Fibroblast of lung (primary cell): ENCODE measurements at regions not wholly inside any gene's neighbourhood (a gene's known extent, or its start where the extent isn't known, plus 50 kb on each side); places are given as distances from the start of the nearest gene placed in this dataset.
A peak's percentile ranks its signal among the peaks of the same experiment; 100 is the strongest.

Source experiments
- DNase-seq, 2 donors: peaks; one replicate each; pipeline versions ENCODE4 v3.0.0 to v3.0.0-alpha.2; 2010; ENCODE audit warnings: low read depth in 2 of 2
- H2AFZ ChIP-seq: 2 replicates; pipeline ENCODE4 v1.5.1; 2012; ENCODE audit warnings: low read length, control low read depth, inconsistent platforms
- H3K27ac ChIP-seq: 2 replicates; pipeline ENCODE4 v1.5.1; 2011; ENCODE audit warnings: low read length, control low read depth; ENCODE audit not compliant: insufficient read depth
- H3K27me3 ChIP-seq: 2 replicates; pipeline ENCODE4 v1.5.1; 2011; ENCODE audit warnings: mild to moderate bottlenecking, low read length; ENCODE audit not compliant: control insufficient read depth, insufficient read depth
- H3K36me3 ChIP-seq: 2 replicates; pipeline ENCODE4 v1.5.1; 2011; ENCODE audit warnings: low read length; ENCODE audit not compliant: control insufficient read depth, insufficient read depth
- H3K4me1 ChIP-seq: 2 replicates; pipeline ENCODE4 v1.5.1; 2011; ENCODE audit warnings: low read length; ENCODE audit not compliant: control insufficient read depth, insufficient read depth; ENCODE audit errors: extremely low read depth
- H3K4me2 ChIP-seq: 2 replicates; pipeline ENCODE4 v1.5.1; 2011; ENCODE audit warnings: low read length, control low read depth; ENCODE audit not compliant: insufficient read depth; ENCODE audit errors: extremely low read depth
- H3K4me3 ChIP-seq, 4 experiments: fragments of 200-600 bp in 1 of 4; sonication (generic) in 1 of 4; replicated peaks in 1 of 4; 2 replicates each; pipeline ENCODE4 v1.5.1; 2011 to 2016; ENCODE audit warnings: low read length in 4 of 4, low read depth in 3 of 4, mild to moderate bottlenecking in 3 of 4, control low read depth in 2 of 4, inconsistent platforms in 1 of 4, mixed read lengths in 1 of 4; ENCODE audit not compliant: insufficient read depth in 1 of 4; ENCODE audit errors: control extremely low read depth in 1 of 4
- H3K79me2 ChIP-seq: 2 replicates; pipeline ENCODE4 v1.5.1; 2012; ENCODE audit warnings: mild to moderate bottlenecking, low read length, inconsistent platforms; ENCODE audit not compliant: control insufficient read depth, insufficient read depth
- H3K9ac ChIP-seq: 2 replicates; pipeline ENCODE4 v1.5.1; 2011; ENCODE audit warnings: mild to moderate bottlenecking, low read length, control low read depth; ENCODE audit not compliant: insufficient read depth
- H3K9me3 ChIP-seq: 2 replicates; pipeline ENCODE4 v1.5.1; 2012; ENCODE audit warnings: low read depth, low read length; ENCODE audit not compliant: control insufficient read depth, insufficient read depth
- H4K20me1 ChIP-seq: 2 replicates; pipeline ENCODE4 v1.5.1; 2011; ENCODE audit warnings: low read length; ENCODE audit not compliant: control insufficient read depth, insufficient read depth; ENCODE audit errors: extremely low read depth
- CTCF ChIP-seq, 2 donors: IDR thresholded peaks in 1 of 2; conservative IDR thresholded peaks in 1 of 2; 1 replicate in 1 of 2; 2 replicates in 1 of 2; pipeline ENCODE4 v1.5.1; 2011 to 2012; ENCODE audit warnings: low read length in 2 of 2, control low read depth in 1 of 2, inconsistent platforms in 1 of 2, low read depth in 1 of 2, mild to moderate bottlenecking in 1 of 2
- EZH2 ChIP-seq: IDR thresholded peaks from 2 replicates; pipeline ENCODE4 v1.5.1; 2012; ENCODE audit warnings: low read length, control low read depth, mild to moderate bottlenecking; ENCODE audit errors: missing control alignments

DNA sequence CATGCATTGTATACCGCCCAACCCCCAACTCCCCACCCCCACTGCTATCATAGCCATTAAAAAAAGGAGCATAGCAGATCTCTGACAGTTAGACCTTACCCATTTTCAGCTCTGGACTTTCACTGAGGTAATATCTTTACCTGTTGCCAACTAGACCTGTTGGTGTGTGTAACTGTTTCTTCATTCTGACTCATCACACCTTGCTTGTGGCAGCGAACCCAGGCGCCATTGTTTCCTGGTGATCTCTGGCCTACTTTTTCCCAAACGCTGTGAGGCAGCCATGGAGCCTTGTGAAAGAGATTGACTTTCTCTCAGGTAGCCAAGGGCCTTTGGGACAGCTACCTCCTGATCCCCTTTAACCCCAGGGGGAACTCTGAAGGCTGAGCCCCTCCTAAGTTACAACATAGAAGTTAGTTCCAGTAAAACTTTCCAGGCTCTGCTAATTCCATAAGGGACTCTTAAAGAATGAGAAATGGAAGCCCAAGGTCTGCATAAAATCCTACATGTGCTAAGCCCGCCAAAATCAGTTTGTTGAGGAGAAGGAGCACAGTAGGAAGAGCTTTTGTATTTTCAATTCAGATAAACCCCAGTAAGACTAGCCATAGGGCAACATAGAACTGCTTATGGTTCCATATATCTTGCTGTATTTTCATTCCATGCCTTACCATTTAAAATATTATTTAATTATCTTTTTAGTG lies 196.1 kb upstream of the CAMK1G start:
- no peaks in the 10 kb centered on the region for H3K27me3 ChIP-seq
- no peaks in the 10 kb centered on the region for H4K20me1 ChIP-seq
- DNase-seq: no peak
- no peak overlapping the region for H3K4me2 ChIP-seq
- TF ChIP-seq EZH2: no peak
- no peak for TF ChIP-seq CTCF (conservative IDR thresholded peaks at IDR 0.05 in 1 of 2, IDR thresholded peaks at IDR 0.05 in 1 of 2; ENCODE audit: low read depth in 1 of 2, low read length in 2 of 2)
- H2AFZ ChIP-seq: no peak overlapping the region
- H3K9me3 ChIP-seq: no peaks in the 10 kb centered on the region
- H3K4me3 ChIP-seq: no peak overlapping the region
- H3K9ac ChIP-seq: no peak overlapping the region
- no peaks in the 10 kb centered on the region for H3K36me3 ChIP-seq
- H3K27ac ChIP-seq: no peak overlapping the region
- H3K79me2 ChIP-seq: no peaks in the 10 kb centered on the region
- H3K4me1 ChIP-seq: peaks cover 17% of the 10 kb centered on the region

DNA sequence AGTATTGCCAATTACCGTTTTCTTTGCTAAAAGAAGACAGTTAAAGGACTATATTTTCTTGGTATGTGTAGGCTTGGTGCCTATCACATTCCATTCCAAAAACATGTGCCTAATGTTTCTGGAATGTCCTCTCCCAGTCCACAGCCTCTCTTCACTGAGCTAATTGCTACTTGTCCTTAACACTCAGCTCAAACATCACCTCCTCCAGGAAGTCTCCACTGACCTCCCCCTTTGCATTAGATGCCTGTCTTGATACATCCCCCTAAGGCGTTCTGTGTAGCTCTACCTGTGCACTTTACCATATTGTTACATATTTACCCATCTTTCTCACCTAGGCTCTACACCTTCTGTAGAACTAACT lies 195.6 kb upstream of the CAMK1G start:
- peak overlapping the region; percentile 42 for H3K4me2 ChIP-seq
- H3K4me1 ChIP-seq: peaks cover 17% of the 10 kb centered on the region
- no peaks in the 10 kb centered on the region for H3K79me2 ChIP-seq
- no peaks in the 10 kb centered on the region for H3K36me3 ChIP-seq
- DNase-seq: peak in 1 of 2 donors; percentile 83
- no peak overlapping the region for H3K9ac ChIP-seq
- H2AFZ ChIP-seq: no peak overlapping the region
- H3K4me3 ChIP-seq: no peak overlapping the region
- H3K9me3 ChIP-seq: no peaks in the 10 kb centered on the region
- TF ChIP-seq EZH2 (no peak), CTCF (conservative IDR thresholded peaks at IDR 0.05 in 1 of 2, IDR thresholded peaks at IDR 0.05 in 1 of 2; ENCODE audit: low read depth in 1 of 2, low read length in 2 of 2) (no peak)
- H3K27me3 ChIP-seq: no peaks in the 10 kb centered on the region
- no peaks in the 10 kb centered on the region for H4K20me1 ChIP-seq
- H3K27ac ChIP-seq: no peak overlapping the region

GRCh38 chr1:209388358-209388757 lies 195.2 kb upstream of the CAMK1G start:
- H4K20me1 ChIP-seq: no peaks in the 10 kb centered on the region
- H3K79me2 ChIP-seq: no peaks in the 10 kb centered on the region
- H3K36me3 ChIP-seq: no peaks in the 10 kb centered on the region
- peak overlapping the region; percentile 42 for H3K4me2 ChIP-seq
- no peak overlapping the region for H2AFZ ChIP-seq
- no peak overlapping the region for H3K4me3 ChIP-seq
- no peak for DNase-seq
- H3K9ac ChIP-seq: no peak overlapping the region
- H3K27ac ChIP-seq: no peak overlapping the region
- H3K27me3 ChIP-seq: no peaks in the 10 kb centered on the region
- no peaks in the 10 kb centered on the region for H3K9me3 ChIP-seq
- peaks cover 17% of the 10 kb centered on the region for H3K4me1 ChIP-seq
- TF ChIP-seq CTCF (conservative IDR thresholded peaks at IDR 0.05 in 1 of 2, IDR thresholded peaks at IDR 0.05 in 1 of 2; ENCODE audit: low read depth in 1 of 2, low read length in 2 of 2): no peak
- TF ChIP-seq EZH2: no peak
